ENCODE measurements at regions not wholly inside any gene's neighbourhood (a gene's known extent, or its start where the extent isn't known, plus 50 kb on each side); places are given as distances from the start of the nearest gene placed in this dataset.

- Mint-ChIP-seq H3K27me3 (no peaks in the 10 kb centered on the region), H3K27ac (no peak overlapping the region), H3K4me1 (no peaks in the 10 kb centered on the region), H3K9me3 (no peaks in the 10 kb centered on the region), H3K36me3 (no peaks in the 10 kb centered on the region), H3K4me3 (no peak overlapping the region)
- ATAC-seq (replicated peaks) (no peak), DNase-seq (no peak)
Measured at GRCh38 chr1:58836408-58836807, 52.6 kb upstream of the JUN start.

- no peaks in the 10 kb centered on the region for H3K4me1 Mint-ChIP-seq
- H3K36me3 Mint-ChIP-seq: no peaks in the 10 kb centered on the region
- ATAC-seq (replicated peaks): no peak
- DNase-seq: no peak
- H3K27me3 Mint-ChIP-seq: no peaks in the 10 kb centered on the region
- H3K9me3 Mint-ChIP-seq: no peaks in the 10 kb centered on the region
- no peak overlapping the region for H3K27ac Mint-ChIP-seq
- H3K4me3 Mint-ChIP-seq: no peak overlapping the region
Measured at GRCh38 chr1:58837886-58838285, 54.0 kb upstream of the JUN start.

DNA sequence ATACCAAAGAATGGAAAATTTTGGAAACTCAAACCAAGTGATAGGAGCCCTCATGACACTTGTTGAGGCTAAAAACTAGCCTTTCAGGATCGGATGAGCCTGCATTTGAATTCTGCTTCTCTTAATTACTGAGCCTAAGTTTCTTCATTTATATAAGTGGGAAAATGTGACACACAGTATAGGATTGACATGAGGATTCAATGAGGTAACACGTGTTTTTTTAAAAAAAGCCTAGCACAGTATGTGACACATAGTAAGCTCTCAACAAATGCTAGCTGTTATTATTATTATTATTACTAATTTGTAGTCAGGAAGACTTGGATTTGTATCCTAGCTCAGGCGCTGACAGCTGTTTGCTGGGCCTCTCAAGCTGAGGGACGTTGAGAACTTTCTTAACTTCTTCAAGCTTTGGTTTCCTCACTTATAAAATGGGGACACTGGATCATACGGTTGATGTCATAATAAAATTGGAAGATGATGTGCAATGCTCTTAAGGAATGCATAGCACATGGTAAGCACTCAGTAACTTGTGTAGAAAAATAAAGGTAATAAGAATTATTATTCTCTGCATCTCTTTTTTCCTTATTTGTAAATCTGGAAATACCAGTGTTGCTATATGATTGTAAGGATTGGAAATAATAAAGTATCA is 55.4 kb upstream of the JUN start:
- no peak overlapping the region for H3K27ac Mint-ChIP-seq
- no peaks in the 10 kb centered on the region for H3K27me3 Mint-ChIP-seq
- H3K4me1 Mint-ChIP-seq: no peaks in the 10 kb centered on the region
- no peak for ATAC-seq (replicated peaks)
- no peak for DNase-seq
- H3K4me3 Mint-ChIP-seq: no peak overlapping the region
- H3K9me3 Mint-ChIP-seq: no peaks in the 10 kb centered on the region
- no peaks in the 10 kb centered on the region for H3K36me3 Mint-ChIP-seq

GRCh38 chr1:58839846-58840835 is 56.3 kb upstream of the JUN start:
- Mint-ChIP-seq H3K27ac (peak overlapping the region; percentile 9), H3K4me3 (no peak overlapping the region), H3K4me1 (no peaks in the 10 kb centered on the region), H3K27me3 (no peaks in the 10 kb centered on the region), H3K9me3 (no peaks in the 10 kb centered on the region), H3K36me3 (no peaks in the 10 kb centered on the region)
- ATAC-seq (replicated peaks): no peak
- DNase-seq: no peak

DNA sequence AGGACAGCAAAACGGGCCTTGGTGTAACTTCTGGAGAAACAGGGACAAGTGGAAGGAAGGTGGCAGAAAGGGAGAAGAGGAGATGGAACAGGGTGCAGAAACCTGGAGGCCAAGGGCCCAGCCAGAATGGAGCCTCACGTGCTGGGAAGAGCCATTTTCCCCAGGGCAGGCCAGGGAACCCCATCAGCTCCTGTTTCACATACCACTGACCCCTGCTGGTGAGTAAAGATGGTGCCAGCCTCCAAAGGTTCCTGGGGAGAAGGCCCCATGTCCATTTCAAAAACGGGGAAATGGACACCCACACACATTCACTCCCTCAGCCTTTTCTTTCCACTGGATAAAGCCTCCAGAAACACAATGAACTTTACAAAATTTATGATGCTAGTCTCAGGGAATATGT is 57.6 kb upstream of the JUN start:
- peaks cover 4 to 6% of the 10 kb centered on the region in 2 donors for H3K4me1 Mint-ChIP-seq
- H3K27me3 Mint-ChIP-seq: no peaks in the 10 kb centered on the region
- no peak overlapping the region for H3K4me3 Mint-ChIP-seq
- ATAC-seq (replicated peaks) (no peak), DNase-seq (no peak)
- H3K9me3 Mint-ChIP-seq: no peaks in the 10 kb centered on the region
- H3K36me3 Mint-ChIP-seq: no peaks in the 10 kb centered on the region
- no peak overlapping the region for H3K27ac Mint-ChIP-seq

DNA sequence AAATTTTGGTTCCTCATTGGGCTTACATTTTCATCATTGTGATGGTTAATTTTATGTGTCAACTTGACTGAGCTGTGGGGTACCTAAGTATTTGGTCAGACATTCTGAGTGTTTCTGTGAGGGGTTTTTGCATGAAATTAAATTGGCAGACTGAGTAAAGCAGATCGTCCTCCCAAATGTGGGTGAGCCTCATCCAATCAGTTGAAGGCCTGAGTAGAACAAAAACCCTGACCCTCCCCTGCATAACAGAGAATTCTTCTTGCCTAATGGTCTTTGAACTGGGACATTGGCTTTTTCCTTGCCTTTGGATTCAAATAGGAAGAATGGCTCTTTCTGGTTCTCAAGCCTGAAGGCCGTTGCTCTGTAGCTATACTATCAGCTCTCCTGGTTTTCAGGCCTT is 59.1 kb upstream of the JUN start:
- Mint-ChIP-seq H3K4me3 (no peak overlapping the region), H3K27ac (no peak overlapping the region), H3K36me3 (no peaks in the 10 kb centered on the region), H3K9me3 (no peaks in the 10 kb centered on the region), H3K27me3 (no peaks in the 10 kb centered on the region), H3K4me1 (peaks cover 4 to 6% of the 10 kb centered on the region in 2 donors)
- DNase-seq (no peak), ATAC-seq (replicated peaks) (no peak)

DNA sequence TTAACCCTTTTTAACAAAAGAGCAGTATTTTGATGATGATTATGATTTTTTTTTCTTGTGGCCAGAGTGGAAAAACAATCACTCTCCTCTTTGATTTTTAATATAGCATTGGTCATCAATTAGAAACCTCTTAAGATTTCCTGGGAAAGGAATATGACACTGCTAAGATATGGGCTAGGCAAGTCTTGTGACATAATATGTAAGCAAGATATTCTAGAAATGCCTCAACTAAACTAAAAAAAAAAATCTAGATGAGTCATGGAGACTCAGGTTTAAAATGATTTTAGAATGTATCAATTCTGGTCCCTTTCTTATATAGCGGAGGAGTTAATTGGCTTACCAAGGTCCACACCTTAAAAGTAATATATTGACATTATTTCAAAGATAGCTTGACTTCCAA is 60.3 kb upstream of the JUN start:
- DNase-seq: no peak
- H3K9me3 Mint-ChIP-seq: no peaks in the 10 kb centered on the region
- H3K27ac Mint-ChIP-seq: no peak overlapping the region
- no peaks in the 10 kb centered on the region for H3K27me3 Mint-ChIP-seq
- no peak overlapping the region for H3K4me3 Mint-ChIP-seq
- ATAC-seq (replicated peaks): no peak
- H3K36me3 Mint-ChIP-seq: no peaks in the 10 kb centered on the region
- peaks cover 4 to 6% of the 10 kb centered on the region in 2 donors for H3K4me1 Mint-ChIP-seq

DNA sequence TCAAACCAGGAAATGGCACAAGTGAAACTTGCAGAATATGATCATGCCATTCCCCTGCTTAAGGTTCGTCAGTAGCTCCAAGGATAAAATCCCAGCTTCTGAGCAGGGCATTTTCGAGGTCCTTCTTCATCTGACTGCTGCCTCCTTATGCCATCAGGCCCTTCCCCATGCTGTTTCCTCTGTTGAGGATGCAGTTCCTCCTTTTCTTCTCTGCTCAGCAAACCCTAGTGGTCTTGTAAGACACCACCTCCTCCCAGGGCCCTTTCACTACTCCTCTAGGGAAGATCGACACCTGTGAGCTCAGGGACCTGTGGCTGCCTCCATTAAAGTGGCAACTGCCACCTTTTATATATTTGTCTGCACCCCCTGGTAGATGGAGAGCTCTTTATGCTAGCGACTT is 62.1 kb upstream of the JUN start:
- ATAC-seq (replicated peaks): no peak
- H3K4me3 Mint-ChIP-seq: no peak overlapping the region
- H3K27me3 Mint-ChIP-seq: no peaks in the 10 kb centered on the region

DNA sequence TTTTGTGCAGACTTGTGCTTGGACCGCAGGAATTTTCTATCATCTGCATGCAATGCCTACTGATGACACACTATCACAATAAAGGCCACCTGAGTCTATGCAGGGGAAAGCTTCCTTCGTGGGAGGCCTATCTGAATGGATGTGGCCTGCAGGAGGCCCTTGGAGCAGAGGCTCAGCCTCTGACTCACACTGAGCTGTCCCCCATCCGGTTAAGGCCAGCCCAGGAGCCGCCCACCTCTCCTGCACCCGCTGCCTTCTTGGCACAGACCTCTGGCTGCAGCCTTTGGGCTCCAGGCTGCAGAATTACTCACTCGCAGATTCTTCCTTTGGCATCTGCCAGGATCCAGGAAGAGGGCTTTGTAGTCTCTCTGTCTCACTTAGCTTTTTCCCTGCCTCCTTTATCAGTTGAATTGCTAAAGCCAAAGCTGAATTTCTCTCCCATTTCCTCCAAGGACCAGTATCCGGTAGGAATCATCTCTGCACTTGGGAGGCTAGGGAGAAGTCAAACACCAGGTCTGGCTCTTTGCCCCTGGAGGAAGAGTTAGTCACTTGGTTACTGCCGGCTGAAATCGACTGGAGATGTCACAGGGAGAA is 65.1 kb upstream of the JUN start:
- Mint-ChIP-seq H3K4me3 (no peak overlapping the region), H3K27ac (no peak overlapping the region), H3K4me1 (peaks cover 5 to 6% of the 10 kb centered on the region in 2 donors), H3K27me3 (no peaks in the 10 kb centered on the region), H3K9me3 (no peaks in the 10 kb centered on the region), H3K36me3 (no peaks in the 10 kb centered on the region)
- ATAC-seq (replicated peaks): no peak
- DNase-seq: no peak

More for the DNA sequence above, 62.1 kb upstream of the JUN start:
- no peak for DNase-seq
- H3K9me3 Mint-ChIP-seq: no peaks in the 10 kb centered on the region
- H3K27ac Mint-ChIP-seq: no peak overlapping the region
- H3K4me1 Mint-ChIP-seq: peaks cover 4 to 6% of the 10 kb centered on the region in 2 donors
- H3K36me3 Mint-ChIP-seq: no peaks in the 10 kb centered on the region

- H3K9me3 Mint-ChIP-seq: no peaks in the 10 kb centered on the region
- DNase-seq (no peak), ATAC-seq (replicated peaks) (no peak)
- H3K36me3 Mint-ChIP-seq: no peaks in the 10 kb centered on the region
- no peak overlapping the region for H3K27ac Mint-ChIP-seq
- no peaks in the 10 kb centered on the region for H3K27me3 Mint-ChIP-seq
- peaks cover 7 to 10% of the 10 kb centered on the region in 2 donors for H3K4me1 Mint-ChIP-seq
- no peak overlapping the region for H3K4me3 Mint-ChIP-seq
Measured at GRCh38 chr1:58849551-58849950, 65.7 kb upstream of the JUN start.

GRCh38 chr1:58850636-58851035 is 66.8 kb upstream of the JUN start:
- DNase-seq (no peak), ATAC-seq (replicated peaks) (no peak)
- H3K27me3 Mint-ChIP-seq: no peaks in the 10 kb centered on the region
- H3K36me3 Mint-ChIP-seq: no peaks in the 10 kb centered on the region
- H3K27ac Mint-ChIP-seq: no peak overlapping the region
- no peak overlapping the region for H3K4me3 Mint-ChIP-seq
- H3K9me3 Mint-ChIP-seq: no peaks in the 10 kb centered on the region
- H3K4me1 Mint-ChIP-seq: peaks cover 15 to 21% of the 10 kb centered on the region in 2 donors

- Mint-ChIP-seq H3K36me3 (no peaks in the 10 kb centered on the region), H3K27me3 (no peaks in the 10 kb centered on the region), H3K27ac (no peak overlapping the region), H3K4me3 (no peak overlapping the region), H3K4me1 (peaks cover 19 to 26% of the 10 kb centered on the region in 2 donors), H3K9me3 (no peaks in the 10 kb centered on the region)
- DNase-seq (no peak), ATAC-seq (replicated peaks) (no peak)
Measured at GRCh38 chr1:58852731-58853485, 69.1 kb upstream of the JUN start.

DNA sequence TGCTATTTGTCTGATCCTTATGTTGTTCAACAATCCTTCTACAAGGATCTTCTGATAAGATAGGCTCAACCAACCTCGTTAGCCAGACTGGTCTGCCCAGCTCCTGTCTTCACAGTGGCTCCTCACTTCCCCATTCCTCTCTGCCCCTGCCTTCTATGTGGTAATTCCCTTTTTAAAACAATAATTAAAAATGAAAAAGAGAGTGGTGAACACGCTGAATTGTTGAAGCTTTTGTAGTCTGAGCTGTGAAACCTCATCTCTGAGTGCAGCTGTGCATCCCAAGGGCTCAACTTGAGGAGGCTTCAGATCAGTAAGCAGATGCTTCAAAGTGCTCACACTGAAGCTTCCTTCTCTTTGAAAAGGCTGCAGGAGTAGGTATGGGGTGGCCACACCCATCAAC is 70.7 kb upstream of the JUN start:
- Mint-ChIP-seq H3K27me3 (no peaks in the 10 kb centered on the region), H3K9me3 (no peaks in the 10 kb centered on the region), H3K4me3 (no peak overlapping the region), H3K36me3 (no peaks in the 10 kb centered on the region), H3K27ac (no peak overlapping the region), H3K4me1 (peaks cover 27 to 41% of the 10 kb centered on the region in 2 donors)
- ATAC-seq (replicated peaks): peak; percentile 78 to 80
- peak; percentile 13 for DNase-seq

Measured in stimulated activated naive B cell treated with anti-CD40 and anti-IgM and Interleukin-4, amounts not matched to agents 10 μg/mL and 1 μg/mL and 100 μg/mL, for 72 hours (primary cell).